ENCODE measurements at regions not wholly inside any gene's neighbourhood (a gene's known extent, or its start where the extent isn't known, plus 50 kb on each side); places are given as distances from the start of the nearest gene placed in this dataset.
"Not testable (repeated sequence)": the region's sequence is repeated elsewhere in the genome, so short reads cannot be mapped to it uniquely, and the experiment has no call there.

- Histone ChIP-seq H3K4me1 (ENCODE audit: insufficient read depth, low read length, poor library complexity, severe bottlenecking) (peaks cover 5% of the 10 kb centered on the region), H2AFZ (ENCODE audit: low read length) (peak overlapping the region; percentile 59), H3K9me3 (ENCODE audit: insufficient read depth, low read depth, low read length) (no peaks in the 10 kb centered on the region), H3K27me3 (ENCODE audit: insufficient read depth, low read length, poor library complexity, severe bottlenecking) (no peaks in the 10 kb centered on the region), H3K9me2 (replicated peaks; ENCODE audit: low read depth, low read length) (no peaks in the 10 kb centered on the region), H3K79me2 (ENCODE audit: insufficient read depth, low read length) (no peaks in the 10 kb centered on the region), H3F3A (ENCODE audit: low read depth) (no peaks in the 10 kb centered on the region), H4K20me1 (ENCODE audit: insufficient read depth, low read length, poor library complexity, severe bottlenecking) (no peaks in the 10 kb centered on the region), H3K36me3 (ENCODE audit: insufficient read depth, low read length) (no peaks in the 10 kb centered on the region), H3K4me3 (ENCODE audit: low read length, poor library complexity, severe bottlenecking) (peak overlapping the region; percentile 26), H3K4me2 (ENCODE audit: low read depth, low read length, poor library complexity, severe bottlenecking) (peak overlapping the region; percentile 2), H3K9ac (ENCODE audit: low read depth, low read length, poor library complexity, severe bottlenecking) (no peak overlapping the region)
- TF ChIP-seq EZH2phosphoT487 (IDR thresholded peaks at IDR 0.05; ENCODE audit: borderline replicate concordance) (no peak), CTCF (conservative IDR thresholded peaks at IDR 0.05; ENCODE audit: low read length) (no peak)
Measured at GRCh38 chr4:66564901-66565651, 894.8 kb upstream of the EPHA5 start.

GRCh38 chr4:66562276-66562806 is 892.1 kb upstream of the EPHA5 start:
- no peaks in the 10 kb centered on the region for H4K20me1 ChIP-seq (ENCODE audit: insufficient read depth, low read length, poor library complexity, severe bottlenecking)
- H3K9me2 ChIP-seq (replicated peaks; ENCODE audit: low read depth, low read length) = no peaks in the 10 kb centered on the region
- no peak overlapping the region for H3K4me3 ChIP-seq (ENCODE audit: low read length, poor library complexity, severe bottlenecking)
- no peaks in the 10 kb centered on the region for H3K36me3 ChIP-seq (ENCODE audit: insufficient read depth, low read length)
- no peak overlapping the region for H3K4me2 ChIP-seq (ENCODE audit: low read depth, low read length, poor library complexity, severe bottlenecking)
- H3K27me3 ChIP-seq (ENCODE audit: insufficient read depth, low read length, poor library complexity, severe bottlenecking) = no peaks in the 10 kb centered on the region
- peak overlapping the region; percentile 48 for H2AFZ ChIP-seq (ENCODE audit: low read length)
- no peaks in the 10 kb centered on the region for H3F3A ChIP-seq (ENCODE audit: low read depth)
- H3K4me1 ChIP-seq (ENCODE audit: insufficient read depth, low read length, poor library complexity, severe bottlenecking) = peaks cover 10% of the 10 kb centered on the region
- TF ChIP-seq CTCF (conservative IDR thresholded peaks at IDR 0.05; ENCODE audit: low read length) = no peak
- no peak for TF ChIP-seq EZH2phosphoT487 (IDR thresholded peaks at IDR 0.05; ENCODE audit: borderline replicate concordance)
- no peak overlapping the region for H3K9ac ChIP-seq (ENCODE audit: low read depth, low read length, poor library complexity, severe bottlenecking)
- no peaks in the 10 kb centered on the region for H3K9me3 ChIP-seq (ENCODE audit: insufficient read depth, low read depth, low read length)
- no peaks in the 10 kb centered on the region for H3K79me2 ChIP-seq (ENCODE audit: insufficient read depth, low read length)

GRCh38 chr4:66561465-66562053 is 891.3 kb upstream of the EPHA5 start:
- H3K36me3 ChIP-seq (ENCODE audit: insufficient read depth, low read length); H3K9me3 ChIP-seq (ENCODE audit: insufficient read depth, low read depth, low read length); H4K20me1 ChIP-seq (ENCODE audit: insufficient read depth, low read length, poor library complexity, severe bottlenecking); H3K79me2 ChIP-seq (ENCODE audit: insufficient read depth, low read length); H3F3A ChIP-seq (ENCODE audit: low read depth); H3K4me3 ChIP-seq (ENCODE audit: low read length, poor library complexity, severe bottlenecking); H2AFZ ChIP-seq (ENCODE audit: low read length); H3K9me2 ChIP-seq (replicated peaks; ENCODE audit: low read depth, low read length); H3K27me3 ChIP-seq (ENCODE audit: insufficient read depth, low read length, poor library complexity, severe bottlenecking); H3K4me2 ChIP-seq (ENCODE audit: low read depth, low read length, poor library complexity, severe bottlenecking); H3K9ac ChIP-seq (ENCODE audit: low read depth, low read length, poor library complexity, severe bottlenecking): not testable (repeated sequence)
- H3K4me1 ChIP-seq (ENCODE audit: insufficient read depth, low read length, poor library complexity, severe bottlenecking) = peaks cover 10% of the 10 kb centered on the region
